Neural cell (in vitro differentiated cells): ENCODE measurements at regions not wholly inside any gene's neighbourhood (a gene's known extent, or its start where the extent isn't known, plus 50 kb on each side); places are given as distances from the start of the nearest gene placed in this dataset.

Experiments
- H2AFZ ChIP-seq: fragments of 200-600, 300-800 bp; sonication (generic), shearing (Covaris generic); 2 replicates; pipeline ENCODE4 v1.6.0; 2014; ENCODE audit warnings: low read depth, mild to moderate bottlenecking, antibody characterized with exemption, low read length, moderate library complexity
- H3F3A ChIP-seq: fragments of 200-600 bp; shearing (Covaris generic); 2 replicates; pipeline ENCODE4 v1.6.1; 2016; ENCODE audit warnings: mild to moderate bottlenecking, moderate library complexity, mixed read lengths, antibody characterized with exemption, low read length; ENCODE audit not compliant: insufficient read depth, poor library complexity, severe bottlenecking
- H3K27ac ChIP-seq: fragments of 200-600, 300-800 bp; sonication (generic), shearing (Covaris generic); 2 replicates; pipeline ENCODE4 v1.5.1; 2014; ENCODE audit warnings: mild to moderate bottlenecking, low read length, moderate library complexity
- H3K27me3 ChIP-seq: fragments of 300-800, 200-600 bp; sonication (generic), shearing (Covaris generic); 2 replicates; pipeline ENCODE4 v1.6.0; 2014; ENCODE audit warnings: mild to moderate bottlenecking, low read depth, low read length, moderate library complexity; ENCODE audit not compliant: insufficient read depth
- H3K36me3 ChIP-seq: fragments of 300-800, 200-600 bp; sonication (generic), shearing (Covaris generic); 2 replicates; pipeline ENCODE4 v1.5.1; 2014; ENCODE audit warnings: mild to moderate bottlenecking, antibody characterized with exemption, low read length, moderate library complexity; ENCODE audit not compliant: insufficient read depth
- H3K4me2 ChIP-seq: fragments of 300-800, 200-600 bp; sonication (generic), shearing (Covaris generic); 2 replicates; pipeline ENCODE4 v1.6.0; 2014; ENCODE audit warnings: mild to moderate bottlenecking, low read length
- H3K4me3 ChIP-seq: fragments of 300-800, 200-600 bp; sonication (generic), shearing (Covaris generic); 2 replicates; pipeline ENCODE4 v1.5.1; 2014; ENCODE audit warnings: mild to moderate bottlenecking, low read length, moderate library complexity
- H3K79me2 ChIP-seq: fragments of 200-600 bp; shearing (Covaris generic); replicated peaks from 2 replicates; pipeline ENCODE4 v1.6.0; 2014; ENCODE audit warnings: mild to moderate bottlenecking, low read length, moderate library complexity; ENCODE audit not compliant: insufficient read depth
- H3K9ac ChIP-seq: fragments of 300-800, 200-600 bp; sonication (generic), shearing (Covaris generic); 2 replicates; pipeline ENCODE4 v1.6.1; 2016; ENCODE audit warnings: mild to moderate bottlenecking, low read length, mixed read lengths
- H3K9me2 ChIP-seq: fragments of 200-600 bp; shearing (Covaris generic); 2 replicates; pipeline ENCODE4 v1.6.1; 2016; ENCODE audit warnings: mild to moderate bottlenecking, low read length, mixed read lengths; ENCODE audit not compliant: insufficient read depth
- H3K9me3 ChIP-seq: fragments of 200-600, 300-800 bp; sonication (generic), shearing (Covaris generic); 2 replicates; pipeline ENCODE4 v1.6.1; 2016; ENCODE audit warnings: mild to moderate bottlenecking, mixed run types, low read length, moderate library complexity, mixed read lengths
- H4K20me1 ChIP-seq: fragments of 200-600 bp; shearing (Covaris generic); 2 replicates; pipeline ENCODE4 v1.6.1; 2016; ENCODE audit warnings: mild to moderate bottlenecking, mixed run types; ENCODE audit not compliant: insufficient read depth
- CTCF ChIP-seq: fragments of 450-650 bp; IDR thresholded peaks from 2 replicates; pipeline ENCODE4 v1.5.1; 2014; ENCODE audit warnings: antibody characterized with exemption, mild to moderate bottlenecking, moderate library complexity; ENCODE audit not compliant: poor library complexity, severe bottlenecking
- EP300 ChIP-seq: fragments of 450-650 bp; conservative IDR thresholded peaks from 2 replicates; pipeline ENCODE4 v1.6.1; 2014; ENCODE audit warnings: antibody characterized with exemption, mild to moderate bottlenecking, moderate library complexity; ENCODE audit not compliant: poor library complexity, severe bottlenecking
- EZH2 ChIP-seq: fragments of 200-600, 300-800 bp; shearing (Covaris generic), sonication (generic); IDR thresholded peaks from 2 replicates; pipeline ENCODE4 v1.6.1; 2014; ENCODE audit warnings: antibody characterized with exemption, low read length, borderline replicate concordance, mild to moderate bottlenecking; ENCODE audit not compliant: insufficient read depth, poor library complexity, severe bottlenecking
- MXI1 ChIP-seq: fragments of 450-650 bp; conservative IDR thresholded peaks from 2 replicates; pipeline ENCODE4 v1.6.1; 2014; ENCODE audit warnings: antibody characterized with exemption, mild to moderate bottlenecking; ENCODE audit not compliant: poor library complexity, severe bottlenecking
- POLR2AphosphoS5 ChIP-seq: IDR thresholded peaks from 2 replicates; pipeline ENCODE4 v1.6.1; 2012
- RAD21 ChIP-seq: fragments of 450-650 bp; conservative IDR thresholded peaks from 2 replicates; pipeline ENCODE4 v1.6.1; 2014; ENCODE audit warnings: antibody characterized with exemption, mild to moderate bottlenecking, moderate library complexity
- REST ChIP-seq: IDR thresholded peaks from 2 replicates; pipeline ENCODE4 v1.6.1; 2012; ENCODE audit warnings: borderline replicate concordance
- SMC3 ChIP-seq: fragments of 450-650 bp; conservative IDR thresholded peaks from 2 replicates; pipeline ENCODE4 v1.6.1; 2014; ENCODE audit warnings: antibody characterized with exemption, mild to moderate bottlenecking, moderate library complexity; ENCODE audit not compliant: poor library complexity
- TAF1 ChIP-seq: IDR thresholded peaks from 2 replicates; pipeline ENCODE4 v1.6.1; 2012; ENCODE audit warnings: low read depth

- peaks cover 2% of the 10 kb centered on the region for H3F3A ChIP-seq
- no peaks in the 10 kb centered on the region for H3K79me2 ChIP-seq
- H2AFZ ChIP-seq = no peak overlapping the region
- no peaks in the 10 kb centered on the region for H3K9me3 ChIP-seq
- peak overlapping the region; percentile 49 for H3K9ac ChIP-seq
- no peaks in the 10 kb centered on the region for H3K9me2 ChIP-seq
- TF ChIP-seq SMC3 (no peak), POLR2AphosphoS5 (no peak), TAF1 (no peak), MXI1 (no peak), EZH2 (no peak), CTCF (no peak), EP300 (no peak), REST (no peak), RAD21 (no peak)
- peak overlapping the region; percentile 74 for H3K27ac ChIP-seq
- H3K4me2 ChIP-seq = no peak overlapping the region
- H3K27me3 ChIP-seq = no peaks in the 10 kb centered on the region
- H3K36me3 ChIP-seq = no peaks in the 10 kb centered on the region
- no peaks in the 10 kb centered on the region for H4K20me1 ChIP-seq
- peak overlapping the region; percentile 54 for H3K4me3 ChIP-seq
These were observed 213.1 kb downstream of the RPLP1 start for GRCh38 chr15:69665641-69666111.

- H3K9me2 ChIP-seq = no peaks in the 10 kb centered on the region
- H3K9ac ChIP-seq = peak overlapping the region; percentile 49
- no peaks in the 10 kb centered on the region for H3K27me3 ChIP-seq
- TF ChIP-seq EZH2 = no peak
- no peak for TF ChIP-seq SMC3
- no peak for TF ChIP-seq CTCF
- no peak for TF ChIP-seq POLR2AphosphoS5
- no peak for TF ChIP-seq MXI1
- no peak for TF ChIP-seq EP300
- TF ChIP-seq RAD21 = no peak
- no peak for TF ChIP-seq TAF1
- TF ChIP-seq REST = no peak
- H3K36me3 ChIP-seq = no peaks in the 10 kb centered on the region
- no peak overlapping the region for H2AFZ ChIP-seq
- H3K4me3 ChIP-seq = no peak overlapping the region
- H3K4me2 ChIP-seq = no peak overlapping the region
- H3K27ac ChIP-seq = no peak overlapping the region
- H3K9me3 ChIP-seq = no peaks in the 10 kb centered on the region
- peaks cover 2% of the 10 kb centered on the region for H3F3A ChIP-seq
- no peaks in the 10 kb centered on the region for H4K20me1 ChIP-seq
- no peaks in the 10 kb centered on the region for H3K79me2 ChIP-seq
These were observed 213.8 kb downstream of the RPLP1 start for GRCh38 chr15:69666441-69666882.
